Urinary bladder (tissue), 3 donors: ENCODE measurements at regions not wholly inside any gene's neighbourhood (a gene's known extent, or its start where the extent isn't known, plus 50 kb on each side); places are given as distances from the start of the nearest gene placed in this dataset.

Experiments used
- DNase-seq: peaks from one replicate; pipeline ENCODE4 v3.0.0-alpha.2; 2015; ENCODE audit errors: extremely low spot score
- H3K27ac ChIP-seq: one replicate; pipeline ENCODE4 v1.5.1; 2013; ENCODE audit warnings: low read depth, mild to moderate bottlenecking, moderate library complexity
- H3K36me3 ChIP-seq: one replicate; pipeline ENCODE4 v1.6.1; 2013; ENCODE audit warnings: mild to moderate bottlenecking, moderate library complexity; ENCODE audit not compliant: insufficient read depth
- H3K4me1 ChIP-seq: one replicate; pipeline ENCODE4 v1.6.1; 2013; ENCODE audit warnings: mild to moderate bottlenecking, moderate library complexity; ENCODE audit not compliant: insufficient read depth
- H3K4me3 ChIP-seq: one replicate; pipeline ENCODE4 v1.5.1; 2013; ENCODE audit warnings: low read depth, low read length
- WGBS: extraction: QIAGEN DNeasy Blood & Tissue Kit; methylation state at CpG from one replicate; pipeline ENCODE4 v1.1.7; 2013; 5-methylcytosine and 5-hydroxymethylcytosine counted together
- donor health status: healthy with polysubstance abuse.
- donor health status: healthy.

GRCh38 chr2:228257379-228257778 lies 75.9 kb upstream of the SPHKAP start:
- Histone ChIP-seq H3K36me3 (no peaks in the 10 kb centered on the region), H3K4me1 (no peaks in the 10 kb centered on the region), H3K4me3 (no peak overlapping the region), H3K27ac (no peak overlapping the region)
- no peak for DNase-seq

- 61% methylated on average over 2 of the region's 2 CpGs for WGBS
- no peak overlapping the region for H3K4me3 ChIP-seq
- H3K27ac ChIP-seq: no peak overlapping the region
- H3K4me1 ChIP-seq: no peaks in the 10 kb centered on the region
- DNase-seq: no peak
- no peaks in the 10 kb centered on the region for H3K36me3 ChIP-seq
These were observed 72.3 kb upstream of the SPHKAP start for GRCh38 chr2:228253752-228254151.

- Histone ChIP-seq H3K4me1 (no peaks in the 10 kb centered on the region), H3K4me3 (no peak overlapping the region), H3K36me3 (no peaks in the 10 kb centered on the region), H3K27ac (no peak overlapping the region)
- DNase-seq: no peak
- 92% methylated on average over 2 of the region's 2 CpGs for WGBS
These were observed 65.8 kb upstream of the SPHKAP start for GRCh38 chr2:228247335-228247734.

DNA sequence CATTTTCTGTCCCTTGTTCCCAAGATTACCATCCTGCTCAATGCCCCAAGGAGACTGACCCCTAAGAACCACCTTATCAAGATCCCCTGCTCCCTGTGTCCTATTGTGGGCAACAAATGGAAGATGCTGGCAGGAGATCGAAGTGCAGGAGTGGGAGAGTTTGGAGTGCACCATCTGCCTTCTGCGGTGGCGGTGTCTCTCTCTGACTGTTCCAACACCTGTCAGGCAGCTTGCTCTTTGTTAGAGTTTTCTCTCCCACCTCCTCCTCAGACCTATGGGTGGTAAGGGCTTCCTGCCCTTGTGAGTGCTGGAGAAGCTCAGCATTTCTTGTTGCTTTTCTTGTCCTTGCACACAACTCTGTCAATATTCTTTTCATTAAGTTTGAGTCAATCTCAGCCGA lies 64.1 kb upstream of the SPHKAP start:
- no peak for DNase-seq
- 86% methylated on average over 4 of the region's 4 CpGs for WGBS
- H3K4me1 ChIP-seq: no peaks in the 10 kb centered on the region
- no peaks in the 10 kb centered on the region for H3K36me3 ChIP-seq
- H3K4me3 ChIP-seq: no peak overlapping the region
- H3K27ac ChIP-seq: no peak overlapping the region

DNA sequence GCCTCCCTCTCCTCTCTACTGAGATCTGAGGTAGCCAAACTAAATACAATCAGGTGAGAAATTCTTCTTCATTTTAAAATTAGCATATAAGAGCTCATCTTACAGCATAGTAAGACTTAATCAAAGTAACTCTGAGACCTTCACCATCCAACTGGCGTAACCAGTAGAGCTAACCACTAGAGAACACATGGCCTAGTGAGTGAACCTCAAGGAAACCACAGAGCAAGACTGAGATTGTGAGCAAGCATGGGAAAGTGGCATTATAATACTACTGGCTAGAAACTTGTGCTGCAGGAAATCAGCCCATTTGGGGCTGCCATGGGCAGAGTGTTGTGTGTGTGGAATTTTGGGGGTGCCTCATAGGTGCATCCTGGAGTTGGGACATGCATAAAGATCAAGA lies 61.1 kb upstream of the SPHKAP start:
- no peaks in the 10 kb centered on the region for H3K36me3 ChIP-seq
- no peak overlapping the region for H3K27ac ChIP-seq
- no peak for DNase-seq
- WGBS: 91% methylated on average over 1 of the region's 1 CpG
- no peak overlapping the region for H3K4me3 ChIP-seq
- H3K4me1 ChIP-seq: no peaks in the 10 kb centered on the region

DNA sequence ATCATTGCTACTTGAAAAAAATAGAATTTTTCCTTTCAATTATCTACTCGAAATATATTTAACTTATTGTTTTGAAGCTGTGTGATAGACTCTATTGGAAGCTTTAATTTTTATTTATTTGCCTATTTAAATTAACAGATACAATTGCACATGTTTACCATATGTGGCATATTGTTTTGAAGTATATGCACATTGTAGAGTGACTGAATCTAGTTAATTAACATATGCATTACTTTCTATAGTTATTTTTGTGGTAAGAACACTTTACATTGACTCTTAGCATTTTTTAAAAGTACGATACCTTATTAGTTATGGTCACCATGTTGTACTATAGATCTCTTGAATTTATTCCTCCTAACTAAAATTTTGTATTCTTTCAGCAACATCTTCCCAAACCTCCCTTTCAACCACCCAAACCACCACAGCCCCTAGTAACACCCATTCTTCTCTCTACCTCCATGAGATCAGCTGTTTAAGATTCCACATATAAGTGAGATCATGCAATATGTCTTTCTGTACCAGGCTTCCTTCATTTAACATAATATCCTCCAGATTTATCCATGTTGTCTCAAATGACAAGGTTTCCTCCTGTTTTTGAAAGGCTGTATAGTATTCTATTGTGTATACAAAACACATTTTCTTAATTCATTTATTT lies 58.5 kb upstream of the SPHKAP start:
- no peak for DNase-seq
- Histone ChIP-seq H3K36me3 (no peaks in the 10 kb centered on the region), H3K4me1 (no peaks in the 10 kb centered on the region), H3K27ac (no peak overlapping the region), H3K4me3 (no peak overlapping the region)
- 66% methylated on average over 2 of the region's 2 CpGs for WGBS

DNA sequence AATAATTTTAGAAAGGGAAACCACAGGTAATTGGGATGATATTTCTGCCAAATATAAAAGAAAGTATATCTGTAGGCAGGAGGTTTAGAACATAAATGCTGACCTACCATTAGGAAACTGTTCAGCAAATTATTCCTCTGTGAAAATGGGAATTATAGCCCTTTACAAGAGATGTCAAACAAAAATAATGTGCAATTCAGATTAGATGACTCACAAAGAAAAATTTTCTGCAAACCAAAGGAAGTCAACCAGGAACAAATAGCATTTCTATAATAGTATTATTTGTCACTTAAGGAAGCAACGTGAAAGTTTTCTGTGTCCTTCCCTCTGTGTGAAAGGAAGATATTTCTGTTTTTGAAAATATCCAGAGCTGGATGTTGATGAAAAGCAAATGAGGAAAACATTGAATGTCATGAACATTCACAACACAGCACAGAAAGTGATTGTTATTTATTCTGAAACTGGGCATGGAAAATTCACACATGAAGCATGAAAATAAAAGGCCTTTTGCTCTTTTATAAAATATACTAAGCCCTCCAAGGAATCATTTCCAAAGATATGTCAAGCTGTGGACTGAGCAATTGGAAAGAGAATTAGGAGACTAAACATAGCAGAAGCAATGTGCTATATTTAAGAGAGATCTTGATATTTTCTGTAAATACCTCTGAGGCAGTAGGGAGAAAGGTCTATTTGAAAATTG lies 57.9 kb upstream of the SPHKAP start:
- no peak overlapping the region for H3K27ac ChIP-seq
- no peaks in the 10 kb centered on the region for H3K4me1 ChIP-seq
- H3K4me3 ChIP-seq: no peak overlapping the region
- no peaks in the 10 kb centered on the region for H3K36me3 ChIP-seq
- DNase-seq: no peak
- 67% methylated on average over 1 of the region's 1 CpG for WGBS
